SK-MEL-5 (cell line): ENCODE measurements at regions not wholly inside any gene's neighbourhood (a gene's known extent, or its start where the extent isn't known, plus 50 kb on each side); places are given as distances from the start of the nearest gene placed in this dataset.

Source experiments
- DNase-seq: peaks from one replicate; pipeline ENCODE4 v3.0.0-alpha.2; 2016; ENCODE audit warnings: low read depth, low spot score
- in situ Hi-C: cut with HindIII; loops from 2 replicates; pipeline ENCODE4 v1.10.0; 2016; ENCODE audit warnings: low sequenced_read_pairs, high pct_unique_total_duplicates, low pct_unique_long_range_greater_than_20kb

GRCh38 chr10:20988357-20988983 lies 91.4 kb upstream of the NEBL start:
- DNase-seq = no peak
- in situ Hi-C loops = no loop called here

GRCh38 chr10:20986049-20986448 lies 88.9 kb upstream of the NEBL start:
- in situ Hi-C loops = no loop called here
- DNase-seq = no peak

GRCh38 chr10:20984662-20985061 lies 87.6 kb upstream of the NEBL start:
- no peak for DNase-seq
- in situ Hi-C loops = no loop called here

- in situ Hi-C loops = no loop called here
- no peak for DNase-seq
Measured at GRCh38 chr10:20981419-20981953, 84.4 kb upstream of the NEBL start.

GRCh38 chr10:20978617-20979016 lies 81.5 kb upstream of the NEBL start:
- in situ Hi-C loops = no loop called here
- no peak for DNase-seq

GRCh38 chr10:20977300-20977699 lies 80.2 kb upstream of the NEBL start:
- in situ Hi-C loops = no loop called here
- no peak for DNase-seq

GRCh38 chr10:20976891-20977290 lies 79.8 kb upstream of the NEBL start:
- in situ Hi-C loops = no loop called here
- no peak for DNase-seq

GRCh38 chr10:20976390-20976789 lies 79.3 kb upstream of the NEBL start:
- no peak for DNase-seq
- in situ Hi-C loops = no loop called here

- DNase-seq = no peak
- in situ Hi-C loops = no loop called here
Measured at GRCh38 chr10:20975236-20975635, 78.1 kb upstream of the NEBL start.

GRCh38 chr10:20972925-20973324 lies 75.8 kb upstream of the NEBL start:
- in situ Hi-C loops = no loop called here

GRCh38 chr10:20971901-20972300 lies 74.8 kb upstream of the NEBL start:
- no peak for DNase-seq

More at GRCh38 chr10:20972925-20973324, 75.8 kb upstream of the NEBL start:
- no peak for DNase-seq

GRCh38 chr10:20970708-20971107 lies 73.6 kb upstream of the NEBL start:
- DNase-seq = no peak
- in situ Hi-C loops = no loop called here

More at GRCh38 chr10:20971901-20972300, 74.8 kb upstream of the NEBL start:
- in situ Hi-C loops = no loop called here

GRCh38 chr10:20970044-20970443 lies 72.9 kb upstream of the NEBL start:
- in situ Hi-C loops = no loop called here
- no peak for DNase-seq

- in situ Hi-C loops = no loop called here
Measured at GRCh38 chr10:20966426-20966825, 69.3 kb upstream of the NEBL start.

GRCh38 chr10:20963721-20964595 lies 66.8 kb upstream of the NEBL start:
- no peak for DNase-seq
- in situ Hi-C loops = no loop called here

More at GRCh38 chr10:20966426-20966825, 69.3 kb upstream of the NEBL start:
- no peak for DNase-seq

GRCh38 chr10:20963056-20963455 lies 65.9 kb upstream of the NEBL start:
- no peak for DNase-seq
- in situ Hi-C loops = no loop called here

GRCh38 chr10:20962165-20962564 lies 65.1 kb upstream of the NEBL start:
- DNase-seq = no peak
- in situ Hi-C loops = no loop called here

- DNase-seq = no peak
- in situ Hi-C loops = no loop called here
Measured at GRCh38 chr10:20959242-20959641, 62.1 kb upstream of the NEBL start.

- DNase-seq = no peak
- in situ Hi-C loops = no loop called here
Measured at GRCh38 chr10:20958764-20959163, 61.7 kb upstream of the NEBL start.
